Kidney epithelial cell (primary cell): ENCODE measurements at regions not wholly inside any gene's neighbourhood (a gene's known extent, or its start where the extent isn't known, plus 50 kb on each side); places are given as distances from the start of the nearest gene placed in this dataset.

Experiments
- DNase-seq: peaks from one replicate; pipeline ENCODE4 v3.0.0-alpha.2; 2010; ENCODE audit warnings: low read depth
- H3K27me3 ChIP-seq: 2 replicates; pipeline ENCODE4 v1.6.0; 2011; ENCODE audit warnings: low read length; ENCODE audit not compliant: control insufficient read depth, insufficient read depth
- H3K36me3 ChIP-seq: 2 replicates; pipeline ENCODE4 v1.5.1; 2011; ENCODE audit warnings: low read length; ENCODE audit not compliant: control insufficient read depth, insufficient read depth
- H3K4me3 ChIP-seq: 2 replicates; pipeline ENCODE4 v1.5.1; 2011; ENCODE audit warnings: low read depth, mild to moderate bottlenecking, control low read depth, low read length
- CTCF ChIP-seq: IDR thresholded peaks from 2 replicates; pipeline ENCODE4 v1.5.1; 2011; ENCODE audit warnings: mild to moderate bottlenecking, moderate library complexity, low read length, control low read depth, inconsistent platforms; ENCODE audit not compliant: insufficient read depth, poor library complexity, severe bottlenecking

- DNase-seq, result no peak
- H3K36me3 ChIP-seq, result no peaks in the 10 kb centered on the region
- no peaks in the 10 kb centered on the region for H3K27me3 ChIP-seq
- no peak overlapping the region for H3K4me3 ChIP-seq
- TF ChIP-seq CTCF, result no peak
Measured at GRCh38 chr2:107012714-107013306, 126.8 kb upstream of the ST6GAL2 start.

GRCh38 chr2:107013884-107014283, 127.9 kb upstream of the ST6GAL2 start:
- no peak overlapping the region for H3K4me3 ChIP-seq
- no peak for DNase-seq
- H3K36me3 ChIP-seq, result no peaks in the 10 kb centered on the region
- H3K27me3 ChIP-seq, result no peaks in the 10 kb centered on the region
- TF ChIP-seq CTCF, result no peak

- no peak for TF ChIP-seq CTCF
- Histone ChIP-seq H3K36me3 (no peaks in the 10 kb centered on the region), H3K4me3 (no peak overlapping the region), H3K27me3 (no peaks in the 10 kb centered on the region)
- no peak for DNase-seq
Measured at GRCh38 chr2:107018366-107018765, 132.4 kb upstream of the ST6GAL2 start.

- no peak overlapping the region for H3K4me3 ChIP-seq
- H3K36me3 ChIP-seq, result no peaks in the 10 kb centered on the region
- no peak for DNase-seq
- no peak for TF ChIP-seq CTCF
- H3K27me3 ChIP-seq, result no peaks in the 10 kb centered on the region
Measured at GRCh38 chr2:107020392-107020791, 134.4 kb upstream of the ST6GAL2 start.

- DNase-seq, result no peak
- Histone ChIP-seq H3K36me3 (no peaks in the 10 kb centered on the region), H3K27me3 (no peaks in the 10 kb centered on the region), H3K4me3 (no peak overlapping the region)
- no peak for TF ChIP-seq CTCF
Measured at GRCh38 chr2:107024269-107024668, 138.3 kb upstream of the ST6GAL2 start.

- Histone ChIP-seq H3K36me3 (no peaks in the 10 kb centered on the region), H3K27me3 (no peaks in the 10 kb centered on the region), H3K4me3 (no peak overlapping the region)
- TF ChIP-seq CTCF, result no peak
- no peak for DNase-seq
Measured at GRCh38 chr2:107025291-107025857, 139.4 kb upstream of the ST6GAL2 start.
